HG02981 (cell line): ENCODE measurements at regions not wholly inside any gene's neighbourhood (a gene's known extent, or its start where the extent isn't known, plus 50 kb on each side); places are given as distances from the start of the nearest gene placed in this dataset.
"Not testable (repeated sequence)": the region's sequence is repeated elsewhere in the genome, so short reads cannot be mapped to it uniquely, and the experiment has no call there.

ENCODE experiments used
- ATAC-seq: cut with Tn5 transposase; IDR thresholded peaks from one replicate; pipeline ENCODE4 v1.9.1; 2021; ENCODE audit warnings: mild to moderate bottlenecking, moderate library complexity; ENCODE audit not compliant: unreplicated experiment

DNA sequence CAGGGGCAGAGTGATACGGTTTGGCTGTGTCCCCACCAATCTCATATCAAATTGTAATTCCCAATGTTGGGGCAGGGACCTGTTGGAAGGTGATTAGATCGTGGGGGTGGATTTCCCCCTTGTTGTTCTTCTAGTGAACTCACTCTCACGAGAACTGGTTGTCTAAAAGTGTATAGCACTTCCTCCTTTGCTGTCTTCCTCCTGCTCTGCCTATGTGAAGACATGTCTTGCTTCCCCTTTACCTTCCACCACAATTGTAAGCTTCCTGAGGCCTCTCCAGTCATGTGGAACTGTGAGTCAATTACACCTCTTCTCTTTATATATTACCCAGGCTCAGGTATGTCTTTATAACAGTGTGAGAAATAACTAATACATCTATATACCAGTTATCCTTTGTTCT, 706.4 kb upstream of the KLHL1 start:
- no peak for ATAC-seq

- no peak for ATAC-seq
These were observed 704.2 kb upstream of the KLHL1 start for GRCh38 chr13:70812481-70812880.

DNA sequence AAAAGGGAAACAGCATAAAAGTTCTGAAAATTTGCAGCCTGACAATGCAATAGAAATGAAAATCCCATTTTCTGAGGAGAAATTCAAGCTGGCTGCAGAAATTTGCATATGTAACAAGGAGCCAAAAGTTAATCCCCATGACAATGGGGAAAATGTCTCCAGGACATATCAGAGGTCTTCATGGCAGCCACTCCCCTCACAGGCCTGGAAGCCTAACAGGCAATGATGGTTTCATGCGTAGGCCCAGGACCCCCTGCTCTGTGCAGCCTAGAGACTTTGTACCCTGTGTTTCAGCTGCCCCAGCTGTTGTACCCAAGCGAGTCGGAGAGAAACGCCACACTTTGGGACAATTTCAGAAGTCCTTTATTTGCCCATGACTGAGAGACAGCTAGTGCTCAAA, 701.3 kb upstream of the KLHL1 start:
- ATAC-seq: no peak

DNA sequence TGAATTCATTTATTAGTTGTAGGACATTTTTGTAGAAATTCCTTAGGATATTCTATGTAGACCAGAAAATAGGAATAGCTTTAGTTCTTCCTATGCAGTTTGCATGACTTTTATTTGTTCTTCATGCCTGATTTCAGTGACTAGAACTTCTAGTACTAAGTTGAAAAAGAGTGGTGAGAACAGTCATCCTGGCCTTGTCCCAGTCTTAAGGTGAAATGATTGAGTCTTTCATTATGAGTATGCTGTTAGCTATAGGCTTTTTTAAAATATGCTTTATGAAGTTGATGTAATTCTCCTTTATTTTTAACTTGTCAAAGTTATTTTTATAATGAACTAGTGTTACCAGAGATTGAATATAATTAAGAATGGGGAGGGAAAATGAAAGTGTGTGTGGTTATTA, 690.1 kb upstream of the KLHL1 start:
- ATAC-seq: no peak

- ATAC-seq: no peak
These were observed 687.2 kb upstream of the KLHL1 start for GRCh38 chr13:70795484-70795883.

DNA sequence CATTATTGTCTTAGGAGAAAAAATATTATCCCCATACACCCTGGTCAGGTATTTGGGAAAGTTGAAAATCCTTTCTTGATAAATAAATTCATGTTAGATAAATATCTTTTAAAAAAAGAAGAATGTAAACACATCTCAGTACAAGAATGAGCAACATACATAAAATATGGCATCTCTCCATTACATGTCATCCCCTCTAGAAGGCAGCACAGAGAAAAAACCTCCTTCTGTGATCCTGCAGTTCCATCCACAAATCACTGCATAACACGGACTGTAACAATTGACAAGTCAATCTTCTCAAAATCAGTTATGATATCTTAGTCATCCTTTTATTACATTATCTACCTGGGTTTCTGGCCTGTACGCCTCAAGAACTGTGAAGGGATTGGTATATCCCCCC, 683.9 kb upstream of the KLHL1 start:
- ATAC-seq: no peak

- ATAC-seq: no peak
These were observed 681.5 kb upstream of the KLHL1 start for GRCh38 chr13:70789751-70790150.

- ATAC-seq: no peak
These were observed 679.8 kb upstream of the KLHL1 start for GRCh38 chr13:70788074-70788473.

DNA sequence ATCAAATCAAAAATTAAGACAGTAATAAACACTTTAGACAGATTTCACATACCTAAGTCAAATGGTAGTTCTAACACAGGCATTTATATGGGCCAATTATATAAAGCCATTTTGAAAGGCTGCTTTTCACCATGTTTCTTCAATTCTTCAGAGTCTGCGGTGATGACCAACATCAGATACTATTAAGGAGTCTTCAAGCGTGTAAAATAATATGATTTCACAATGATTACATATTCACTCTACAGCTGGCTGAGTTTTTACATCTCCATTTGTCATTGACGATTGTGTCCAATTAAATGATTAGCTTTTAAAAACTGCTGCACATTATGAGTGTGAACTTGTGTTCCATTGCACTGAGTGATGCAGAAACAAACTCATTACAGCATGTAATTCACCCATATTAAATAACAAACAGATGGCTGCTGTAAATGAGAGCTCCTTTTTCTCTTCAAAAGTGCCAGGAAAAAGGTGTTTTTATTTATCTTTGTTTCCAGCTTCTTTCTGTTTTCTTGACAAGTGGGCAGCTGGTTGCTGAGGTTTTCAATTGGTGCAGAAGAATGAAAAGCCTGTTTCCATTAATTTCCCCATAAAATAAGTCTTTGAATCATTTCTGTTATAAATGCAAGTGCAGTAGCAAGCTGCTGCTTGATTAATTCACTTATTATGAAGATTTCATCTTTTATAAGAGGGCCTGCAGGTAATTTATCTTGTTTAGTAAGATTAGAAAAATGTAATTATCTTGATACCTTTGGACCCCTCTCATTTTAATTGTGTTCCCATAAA, 676.1 kb upstream of the KLHL1 start:
- no peak for ATAC-seq

DNA sequence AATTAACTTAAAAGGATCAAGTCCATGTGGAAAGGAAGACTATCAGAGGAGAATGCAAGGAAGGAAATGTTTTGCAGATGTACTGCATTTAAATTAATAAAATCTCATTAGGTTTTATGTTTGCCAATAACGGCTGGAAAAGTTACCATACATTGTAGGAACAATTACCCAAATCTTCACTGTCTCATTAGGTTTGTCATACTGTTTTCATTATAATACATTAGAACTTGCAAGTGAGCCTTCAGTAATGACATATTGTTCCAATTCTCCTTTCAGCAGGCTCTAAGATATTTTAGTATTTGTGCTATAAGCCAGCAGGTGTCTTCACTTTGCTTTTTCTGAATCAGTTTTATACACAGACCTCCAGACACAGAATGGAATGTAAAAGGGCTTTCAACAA, 661.6 kb upstream of the KLHL1 start:
- ATAC-seq: no peak

DNA sequence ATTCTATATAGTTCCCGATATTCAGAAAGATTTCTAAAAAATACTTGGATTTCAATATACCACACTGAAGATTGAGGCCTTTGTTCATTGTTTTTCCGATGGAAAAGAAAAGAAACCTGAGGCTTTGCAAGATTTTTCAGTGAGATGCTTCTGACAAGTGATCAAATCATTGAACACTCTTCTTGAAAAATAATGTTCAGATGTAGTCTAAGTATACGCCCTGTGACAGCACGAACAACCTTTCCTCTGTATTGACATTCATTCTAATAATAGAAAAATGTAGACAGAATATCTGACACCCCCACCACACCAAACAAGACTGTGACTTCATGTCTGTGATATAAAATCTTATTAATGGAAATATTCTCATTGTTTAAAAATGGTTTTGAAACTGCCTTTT, 650.7 kb upstream of the KLHL1 start:
- ATAC-seq: no peak

- no peak for ATAC-seq
These were observed 647.8 kb upstream of the KLHL1 start for GRCh38 chr13:70756088-70756487.

DNA sequence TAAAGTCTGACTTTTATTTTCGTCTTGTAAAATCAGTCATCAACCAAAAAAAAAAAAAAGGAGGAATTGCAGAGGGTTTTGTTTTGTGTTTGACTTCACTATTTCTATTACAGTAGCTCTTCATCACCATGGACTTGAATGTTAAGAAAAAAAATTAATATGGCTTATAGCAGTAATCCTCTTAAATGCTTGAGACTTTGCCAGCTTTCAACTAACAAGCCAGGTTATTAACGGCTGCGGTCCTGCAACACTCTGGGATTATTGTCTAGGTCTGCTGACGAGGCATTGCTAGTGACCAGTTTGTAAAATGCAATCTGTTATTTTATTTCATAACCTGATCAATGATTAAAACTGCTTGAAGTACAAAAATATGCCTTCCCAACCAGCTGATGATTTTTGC, 647.2 kb upstream of the KLHL1 start:
- no peak for ATAC-seq

GRCh38 chr13:70747262-70747661, 639.0 kb upstream of the KLHL1 start:
- ATAC-seq: no peak

GRCh38 chr13:70746469-70746868, 638.2 kb upstream of the KLHL1 start:
- not testable (repeated sequence) for ATAC-seq

DNA sequence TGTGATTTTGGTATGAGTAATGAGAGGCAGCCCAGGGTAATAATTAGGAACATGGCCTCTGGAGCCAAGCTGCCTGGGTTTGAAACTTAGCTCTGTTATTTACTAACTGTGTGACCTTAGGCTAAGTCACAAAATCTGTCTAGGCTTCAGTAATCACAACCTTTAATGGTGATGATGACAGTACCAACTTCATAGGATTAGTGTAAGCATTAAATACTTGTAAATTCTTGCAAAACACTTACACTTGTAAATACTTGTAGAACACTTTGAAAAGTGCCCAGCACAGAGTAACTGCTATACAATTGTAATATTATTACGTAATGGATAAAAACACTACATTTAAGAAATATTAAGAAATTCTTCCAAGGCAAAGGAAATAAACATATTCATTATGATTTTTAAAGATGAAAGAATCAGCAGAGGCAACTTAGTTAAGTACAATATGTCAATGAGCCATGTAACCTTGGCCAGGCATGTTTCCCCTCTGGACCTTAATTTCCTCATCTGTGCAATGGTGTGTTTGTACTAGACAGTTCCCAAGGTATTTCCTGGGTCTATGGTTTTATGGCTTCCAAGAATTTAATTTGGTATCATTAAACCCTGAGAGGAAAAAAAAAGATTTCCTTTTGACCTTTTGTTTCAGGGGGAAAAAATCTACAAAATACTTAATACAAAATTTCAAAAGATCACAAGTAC, 628.5 kb upstream of the KLHL1 start:
- no peak for ATAC-seq

DNA sequence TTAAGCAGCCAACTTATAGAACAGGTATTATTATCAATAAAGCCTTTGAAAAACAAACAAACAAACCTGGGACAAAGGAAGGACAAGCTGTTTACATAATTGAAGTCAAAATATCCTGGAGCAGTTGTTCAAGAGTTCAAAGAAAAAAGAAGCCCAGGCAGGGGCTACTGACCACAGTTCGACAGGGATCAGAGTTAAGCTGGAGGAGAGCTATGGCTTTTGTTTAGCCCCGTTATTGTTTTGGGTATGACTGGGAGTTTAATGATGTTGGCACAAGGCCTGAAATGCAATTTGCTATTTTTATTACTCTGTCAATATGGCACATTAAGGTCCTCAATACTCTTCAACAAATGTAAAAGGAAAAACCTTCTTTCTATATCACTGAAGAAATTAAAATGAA, 624.4 kb upstream of the KLHL1 start:
- no peak for ATAC-seq

DNA sequence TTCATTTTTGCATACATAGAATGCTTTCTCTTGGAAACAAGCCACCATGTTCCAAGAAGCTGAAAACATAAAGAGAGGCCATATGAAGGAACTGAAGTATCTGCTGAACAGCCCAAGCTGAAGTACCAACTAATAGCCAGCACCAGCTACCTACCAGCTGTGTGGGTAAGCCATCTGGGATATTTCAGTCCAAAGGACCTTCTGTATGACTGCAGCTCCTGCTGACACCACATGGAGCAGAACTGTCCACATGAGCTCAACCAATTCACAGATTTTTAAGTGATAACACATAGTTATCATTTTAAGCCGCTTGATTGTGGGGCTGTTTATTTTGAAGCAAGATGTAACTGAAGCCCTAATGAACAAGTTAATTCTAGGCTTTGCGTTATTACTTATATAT, 621.1 kb upstream of the KLHL1 start:
- ATAC-seq: no peak

DNA sequence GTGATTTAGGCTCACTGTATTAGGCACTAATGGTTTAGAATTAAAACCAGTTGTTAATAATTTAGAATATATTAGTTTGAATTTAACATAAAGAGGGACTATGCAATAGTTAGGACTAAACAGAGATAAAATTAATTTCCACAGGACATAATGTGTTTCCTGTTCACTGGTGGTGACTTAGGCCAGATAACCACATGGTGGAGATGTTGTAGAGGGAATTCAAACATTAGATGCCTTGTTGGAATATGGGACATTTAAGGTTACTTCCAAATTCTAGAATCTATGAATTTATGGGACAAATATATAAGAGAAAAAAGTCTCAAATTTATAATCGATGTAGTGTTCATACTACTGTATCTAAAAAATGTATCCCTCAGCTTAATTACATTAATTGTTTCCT, 615.5 kb upstream of the KLHL1 start:
- ATAC-seq: no peak

DNA sequence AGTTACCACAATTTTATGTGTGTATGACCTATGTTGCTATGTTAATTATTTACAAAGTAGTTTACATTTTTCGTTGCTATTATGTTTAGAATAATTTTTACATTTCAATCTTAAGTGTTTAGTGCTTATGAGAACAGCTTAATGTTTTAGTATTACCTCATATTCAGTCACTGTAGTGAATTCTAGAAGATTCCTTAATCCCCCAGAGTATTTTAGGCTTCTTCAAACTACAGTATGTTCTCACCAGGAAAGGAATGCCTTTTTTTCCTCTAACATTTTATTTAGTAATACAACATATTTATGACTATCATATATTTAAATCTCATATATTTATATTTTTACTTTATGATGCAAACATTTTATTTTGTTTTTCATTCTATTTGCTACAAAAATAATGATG, 612.1 kb upstream of the KLHL1 start:
- ATAC-seq: no peak

DNA sequence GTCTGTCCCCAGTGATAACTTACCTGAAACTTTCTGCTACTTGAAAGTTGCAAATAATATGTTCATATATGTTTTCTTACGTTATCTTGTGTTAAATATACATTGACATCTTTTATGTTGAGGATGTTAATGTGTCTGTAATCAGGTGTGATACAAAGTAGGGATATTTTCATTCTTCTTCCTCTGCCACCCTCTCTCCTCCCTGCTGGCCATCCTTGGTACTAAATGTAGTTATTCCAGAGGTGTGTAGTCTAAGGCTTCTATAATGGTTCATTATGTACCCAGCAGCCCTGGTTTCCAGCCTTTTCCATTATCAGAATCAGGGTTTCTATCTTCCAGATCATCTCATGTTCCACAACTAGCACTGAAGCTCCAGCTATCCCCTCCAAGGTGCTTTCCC, 606.7 kb upstream of the KLHL1 start:
- no peak for ATAC-seq

- ATAC-seq: no peak
These were observed 600.5 kb upstream of the KLHL1 start for GRCh38 chr13:70708775-70709174.

DNA sequence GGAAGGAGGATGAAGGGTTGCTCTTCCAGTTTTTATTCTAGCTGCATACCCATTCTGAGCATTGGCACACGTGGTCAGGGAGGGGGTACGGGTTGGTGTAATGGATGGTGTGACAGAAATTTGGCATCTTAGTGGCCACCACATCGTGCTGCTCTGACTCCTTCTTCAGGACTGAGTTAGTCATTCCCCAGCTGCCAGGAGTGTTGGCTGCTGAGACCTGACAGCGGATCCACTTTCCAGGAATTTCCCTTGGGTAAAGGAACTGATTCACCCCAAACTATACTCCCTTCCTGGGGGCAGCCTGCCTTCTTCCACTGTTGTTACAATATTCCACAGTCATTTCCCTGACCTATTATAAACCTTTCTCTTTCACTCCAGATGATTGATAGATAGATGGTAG, 595.5 kb upstream of the KLHL1 start:
- ATAC-seq: no peak
